DND-41 (cell line): ENCODE measurements at regions not wholly inside any gene's neighbourhood (a gene's known extent, or its start where the extent isn't known, plus 50 kb on each side); places are given as distances from the start of the nearest gene placed in this dataset.

Experiments
- ATAC-seq: fragments of 200-7000 bp; cut with Tn5 transposase; 3 replicates; pipeline ENCODE4 v1.9.1; 2021; ENCODE audit warnings: low read depth; ENCODE audit not compliant: insufficient read depth
- DNase-seq: peaks from one replicate; pipeline ENCODE4 v3.0.0-alpha.2; 2020
- H2AFZ ChIP-seq: 2 replicates; pipeline ENCODE4 v1.6.0; 2012; ENCODE audit warnings: low read depth, low read length
- H3K27ac ChIP-seq: 2 replicates; pipeline ENCODE4 v1.5.1; 2012; ENCODE audit warnings: low read length, inconsistent platforms
- H3K27me3 ChIP-seq: fragments of 200-600 bp; sonication (generic); 2 replicates; pipeline ENCODE4 v1.6.0; 2012; ENCODE audit warnings: low read length, mild to moderate bottlenecking, inconsistent platforms; ENCODE audit not compliant: insufficient read depth, poor library complexity
- H3K36me3 ChIP-seq: 2 replicates; pipeline ENCODE4 v1.5.1; 2012; ENCODE audit warnings: low read length, inconsistent platforms; ENCODE audit not compliant: insufficient read depth
- H3K4me1 ChIP-seq: 2 replicates; pipeline ENCODE4 v1.5.1; 2012; ENCODE audit warnings: mild to moderate bottlenecking, low read length; ENCODE audit not compliant: insufficient read depth
- H3K4me2 ChIP-seq: 2 replicates; pipeline ENCODE4 v1.6.0; 2012; ENCODE audit warnings: mild to moderate bottlenecking, moderate library complexity, low read length, inconsistent platforms; ENCODE audit not compliant: insufficient read depth
- H3K4me3 ChIP-seq, 2 experiments: fragments of 200-600 bp in 1 of 2; shearing (Covaris generic) in 1 of 2; 2 replicates each; pipeline ENCODE4 v1.5.1; 2012 to 2016; ENCODE audit warnings: inconsistent platforms in 2 of 2, low read length in 2 of 2, mild to moderate bottlenecking in 2 of 2, low read depth in 1 of 2, moderate library complexity in 1 of 2
- H3K79me2 ChIP-seq: 2 replicates; pipeline ENCODE4 v1.6.0; 2012; ENCODE audit warnings: low read length, inconsistent platforms; ENCODE audit not compliant: insufficient read depth
- H3K9ac ChIP-seq: 2 replicates; pipeline ENCODE4 v1.6.0; 2012; ENCODE audit warnings: low read depth, mild to moderate bottlenecking, inconsistent platforms, low read length, moderate library complexity
- H3K9me3 ChIP-seq: 2 replicates; pipeline ENCODE4 v1.5.1; 2012; ENCODE audit warnings: low read length, moderate library complexity, mild to moderate bottlenecking, inconsistent platforms; ENCODE audit not compliant: insufficient read depth, severe bottlenecking
- H4K20me1 ChIP-seq: 2 replicates; pipeline ENCODE4 v1.6.0; 2012; ENCODE audit warnings: low read length; ENCODE audit not compliant: insufficient read depth
- CTCF ChIP-seq: IDR thresholded peaks from 2 replicates; pipeline ENCODE4 v1.5.1; 2012; ENCODE audit warnings: borderline replicate concordance, low read length, moderate library complexity, mild to moderate bottlenecking; ENCODE audit not compliant: poor library complexity, severe bottlenecking; ENCODE audit errors: extremely low read depth
- EZH2 ChIP-seq: IDR thresholded peaks from 3 replicates; pipeline ENCODE4 v1.6.1; 2012; ENCODE audit warnings: borderline replicate concordance, low read depth, mild to moderate bottlenecking, moderate library complexity, low read length, inconsistent platforms; ENCODE audit not compliant: severe bottlenecking

- Histone ChIP-seq H4K20me1 (no peaks in the 10 kb centered on the region), H3K27me3 (no peaks in the 10 kb centered on the region), H3K4me2 (no peak overlapping the region), H3K79me2 (no peaks in the 10 kb centered on the region), H3K9me3 (no peaks in the 10 kb centered on the region), H2AFZ (no peak overlapping the region), H3K4me1 (no peaks in the 10 kb centered on the region), H3K36me3 (no peaks in the 10 kb centered on the region), H3K4me3 (no peak overlapping the region), H3K9ac (no peak overlapping the region), H3K27ac (no peak overlapping the region)
- no peak for DNase-seq
- ATAC-seq = no peak
- no peak for TF ChIP-seq EZH2
- no peak for TF ChIP-seq CTCF
These were observed 360.8 kb upstream of the ARID1B start for GRCh38 chr6:156416391-156416790.

GRCh38 chr6:156413154-156413553, 364.0 kb upstream of the ARID1B start:
- Histone ChIP-seq H3K4me2 (no peak overlapping the region), H3K79me2 (no peaks in the 10 kb centered on the region), H3K9ac (no peak overlapping the region), H3K27me3 (no peaks in the 10 kb centered on the region), H3K4me3 (no peak overlapping the region), H3K9me3 (no peaks in the 10 kb centered on the region), H3K36me3 (no peaks in the 10 kb centered on the region), H4K20me1 (no peaks in the 10 kb centered on the region), H3K4me1 (no peaks in the 10 kb centered on the region), H2AFZ (no peak overlapping the region), H3K27ac (no peak overlapping the region)
- ATAC-seq (no peak), DNase-seq (no peak)
- TF ChIP-seq EZH2 = no peak
- no peak for TF ChIP-seq CTCF

- TF ChIP-seq EZH2 (no peak), CTCF (no peak)
- H3K4me1 ChIP-seq = no peaks in the 10 kb centered on the region
- H3K4me3 ChIP-seq = no peak overlapping the region
- no peak overlapping the region for H3K27ac ChIP-seq
- H3K79me2 ChIP-seq = no peaks in the 10 kb centered on the region
- H4K20me1 ChIP-seq = no peaks in the 10 kb centered on the region
- ATAC-seq (no peak), DNase-seq (no peak)
- H3K9ac ChIP-seq = no peak overlapping the region
- no peaks in the 10 kb centered on the region for H3K36me3 ChIP-seq
- no peak overlapping the region for H3K4me2 ChIP-seq
- no peaks in the 10 kb centered on the region for H3K27me3 ChIP-seq
- no peak overlapping the region for H2AFZ ChIP-seq
- H3K9me3 ChIP-seq = no peaks in the 10 kb centered on the region
These were observed 366.5 kb upstream of the ARID1B start for GRCh38 chr6:156410649-156411048.

GRCh38 chr6:156408655-156409054, 368.5 kb upstream of the ARID1B start:
- H3K9ac ChIP-seq = no peak overlapping the region
- no peak overlapping the region for H3K4me2 ChIP-seq
- TF ChIP-seq CTCF (no peak), EZH2 (no peak)
- H4K20me1 ChIP-seq = no peaks in the 10 kb centered on the region
- H3K4me3 ChIP-seq = no peak overlapping the region
- no peaks in the 10 kb centered on the region for H3K9me3 ChIP-seq
- H3K27ac ChIP-seq = no peak overlapping the region
- H3K36me3 ChIP-seq = no peaks in the 10 kb centered on the region
- no peak overlapping the region for H2AFZ ChIP-seq
- no peaks in the 10 kb centered on the region for H3K79me2 ChIP-seq
- no peaks in the 10 kb centered on the region for H3K27me3 ChIP-seq
- ATAC-seq (no peak), DNase-seq (no peak)
- no peaks in the 10 kb centered on the region for H3K4me1 ChIP-seq
